ENCODE measurements at regions not wholly inside any gene's neighbourhood (a gene's known extent, or its start where the extent isn't known, plus 50 kb on each side); places are given as distances from the start of the nearest gene placed in this dataset.

DNA sequence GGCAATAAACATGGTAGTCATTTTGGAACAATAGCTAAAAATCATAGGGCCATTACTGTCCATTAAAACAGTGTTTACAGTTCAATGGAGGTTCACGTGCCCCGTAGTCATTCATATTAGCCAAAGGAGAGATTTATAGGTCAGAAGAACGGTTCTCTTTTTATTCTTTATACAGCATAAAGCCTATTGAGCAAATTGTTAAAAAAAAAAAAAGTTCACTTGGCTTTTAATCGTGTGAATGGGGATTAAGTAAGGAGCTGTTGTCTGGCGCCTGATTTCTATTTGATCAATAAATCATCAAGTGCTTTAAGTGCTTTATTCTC is 69.1 kb upstream of the TBCA start:
- peak overlapping the region; percentile 71 for H3K4me3 Mint-ChIP-seq
- no peaks in the 10 kb centered on the region for H3K9me3 Mint-ChIP-seq
- DNase-seq (ENCODE audit: low spot score in 2 of 2, unreplicated experiment in 2 of 2) = no peak
- peaks cover 17% of the 10 kb centered on the region for H3K4me1 Mint-ChIP-seq
- no peak for TF ChIP-seq CTCF (IDR thresholded peaks at IDR 0.05; ENCODE audit: unreplicated experiment)
- peaks cover 63% of the 10 kb centered on the region for H3K27me3 Mint-ChIP-seq (ENCODE audit: low read depth)
- H3K27ac Mint-ChIP-seq = no peak overlapping the region
- no peaks in the 10 kb centered on the region for H3K36me3 Mint-ChIP-seq

- H3K9me3 Mint-ChIP-seq = no peaks in the 10 kb centered on the region
- peak overlapping the region; percentile 71 for H3K4me3 Mint-ChIP-seq
- DNase-seq (ENCODE audit: low spot score in 2 of 2, unreplicated experiment in 2 of 2) = no peak
- H3K36me3 Mint-ChIP-seq = no peaks in the 10 kb centered on the region
- TF ChIP-seq CTCF (IDR thresholded peaks at IDR 0.05; ENCODE audit: unreplicated experiment) = no peak
- H3K4me1 Mint-ChIP-seq = peaks cover 15% of the 10 kb centered on the region
- H3K27me3 Mint-ChIP-seq (ENCODE audit: low read depth) = peaks cover 64% of the 10 kb centered on the region
- H3K27ac Mint-ChIP-seq = peak overlapping the region; percentile 22
Measured at GRCh38 chr5:77844623-77845323, 68.6 kb upstream of the TBCA start.

DNA sequence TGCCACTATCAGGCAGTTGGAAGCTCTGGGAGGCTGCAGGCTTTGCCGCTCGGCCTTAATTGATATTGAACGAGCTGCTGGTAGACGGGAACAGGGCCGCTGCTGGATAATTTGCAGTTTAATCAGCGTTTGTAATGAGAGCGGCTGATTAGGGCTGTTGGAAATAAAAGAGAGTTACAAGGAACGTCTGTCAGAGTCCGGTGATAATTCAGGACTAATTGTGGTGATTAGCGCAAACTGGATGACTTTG is 68.2 kb upstream of the TBCA start:
- Mint-ChIP-seq H3K4me3 (peak overlapping the region; percentile 71), H3K4me1 (peaks cover 15% of the 10 kb centered on the region), H3K9me3 (no peaks in the 10 kb centered on the region), H3K27me3 (ENCODE audit: low read depth) (peaks cover 61% of the 10 kb centered on the region), H3K27ac (peak overlapping the region; percentile 22), H3K36me3 (no peaks in the 10 kb centered on the region)
- no peak for TF ChIP-seq CTCF (IDR thresholded peaks at IDR 0.05; ENCODE audit: unreplicated experiment)
- DNase-seq (ENCODE audit: low spot score in 2 of 2, unreplicated experiment in 2 of 2) = no peak

- Mint-ChIP-seq H3K36me3 (no peaks in the 10 kb centered on the region), H3K27me3 (ENCODE audit: low read depth) (peaks cover 63% of the 10 kb centered on the region), H3K9me3 (no peaks in the 10 kb centered on the region), H3K4me3 (peak overlapping the region; percentile 71), H3K27ac (peak overlapping the region; percentile 22), H3K4me1 (peaks cover 15% of the 10 kb centered on the region)
- no peak for DNase-seq (ENCODE audit: low spot score in 2 of 2, unreplicated experiment in 2 of 2)
- no peak for TF ChIP-seq CTCF (IDR thresholded peaks at IDR 0.05; ENCODE audit: unreplicated experiment)
Measured at GRCh38 chr5:77843570-77844372, 67.6 kb upstream of the TBCA start.

GRCh38 chr5:77842243-77842642 is 66.1 kb upstream of the TBCA start:
- H3K4me3 Mint-ChIP-seq = no peak overlapping the region
- H3K36me3 Mint-ChIP-seq = no peaks in the 10 kb centered on the region
- H3K9me3 Mint-ChIP-seq = no peaks in the 10 kb centered on the region
- peaks cover 15% of the 10 kb centered on the region for H3K4me1 Mint-ChIP-seq
- no peak overlapping the region for H3K27ac Mint-ChIP-seq
- peaks cover 50% of the 10 kb centered on the region for H3K27me3 Mint-ChIP-seq (ENCODE audit: low read depth)
- TF ChIP-seq CTCF (IDR thresholded peaks at IDR 0.05; ENCODE audit: unreplicated experiment) = no peak
- DNase-seq (ENCODE audit: low spot score in 2 of 2, unreplicated experiment in 2 of 2) = no peak

Data from mesothelial cell of epicardium (in vitro differentiated cells).